ENCODE measurements at regions not wholly inside any gene's neighbourhood (a gene's known extent, or its start where the extent isn't known, plus 50 kb on each side); places are given as distances from the start of the nearest gene placed in this dataset.

- ATAC-seq (ENCODE audit: low FRiP score) (no peak), DNase-seq (ENCODE audit: low spot score) (no peak)
- no peak for TF ChIP-seq CTCF (IDR thresholded peaks at IDR 0.05)
Observed at GRCh38 chr1:60746278-60746791, 336.0 kb upstream of the NFIA start.

- ATAC-seq (ENCODE audit: low FRiP score), result no peak
- no peak for DNase-seq (ENCODE audit: low spot score)
- no peak for TF ChIP-seq CTCF (IDR thresholded peaks at IDR 0.05)
Observed at GRCh38 chr1:60745484-60745883, 336.9 kb upstream of the NFIA start.

GRCh38 chr1:60742339-60742738, 340.0 kb upstream of the NFIA start:
- no peak for ATAC-seq (ENCODE audit: low FRiP score)
- no peak for TF ChIP-seq CTCF (IDR thresholded peaks at IDR 0.05)
- no peak for DNase-seq (ENCODE audit: low spot score)

- DNase-seq (ENCODE audit: low spot score) (no peak), ATAC-seq (ENCODE audit: low FRiP score) (no peak)
- TF ChIP-seq CTCF (IDR thresholded peaks at IDR 0.05), result no peak
Observed at GRCh38 chr1:60740154-60740553, 342.2 kb upstream of the NFIA start.

- no peak for TF ChIP-seq CTCF (IDR thresholded peaks at IDR 0.05)
- ATAC-seq (ENCODE audit: low FRiP score), result no peak
- no peak for DNase-seq (ENCODE audit: low spot score)
Observed at GRCh38 chr1:60739729-60740128, 342.6 kb upstream of the NFIA start.

GRCh38 chr1:60732977-60733401, 349.4 kb upstream of the NFIA start:
- ATAC-seq (ENCODE audit: low FRiP score) (no peak), DNase-seq (ENCODE audit: low spot score) (no peak)
- TF ChIP-seq CTCF (IDR thresholded peaks at IDR 0.05), result no peak

- ATAC-seq (ENCODE audit: low FRiP score), result no peak
- no peak for TF ChIP-seq CTCF (IDR thresholded peaks at IDR 0.05)
Observed at GRCh38 chr1:60731321-60731720, 351.0 kb upstream of the NFIA start.

More at GRCh38 chr1:60731321-60731720, 351.0 kb upstream of the NFIA start:
- no peak for DNase-seq (ENCODE audit: low spot score)
